Breast epithelium (tissue), 3 donors: ENCODE measurements at regions not wholly inside any gene's neighbourhood (a gene's known extent, or its start where the extent isn't known, plus 50 kb on each side); places are given as distances from the start of the nearest gene placed in this dataset.

ENCODE experiments used
- CTCF ChIP-seq, 3 donors: fragments of 450-650 bp; IDR thresholded peaks; one replicate each; pipeline ENCODE4 v1.5.1; 2016 to 2017; ENCODE audit warnings: antibody characterized with exemption in 3 of 3, mild to moderate bottlenecking in 3 of 3, moderate library complexity in 3 of 3
- POLR2A ChIP-seq: fragments of 450-650 bp; IDR thresholded peaks from one replicate; pipeline ENCODE4 v1.6.1; 2016; ENCODE audit warnings: antibody characterized with exemption, mild to moderate bottlenecking, moderate library complexity
- POLR2AphosphoS5 ChIP-seq, 3 donors: sonication (generic); formaldehyde crosslinking; IDR thresholded peaks; one replicate each; pipeline ENCODE4 v1.6.1; 2017; ENCODE audit warnings: antibody characterized with exemption in 3 of 3

DNA sequence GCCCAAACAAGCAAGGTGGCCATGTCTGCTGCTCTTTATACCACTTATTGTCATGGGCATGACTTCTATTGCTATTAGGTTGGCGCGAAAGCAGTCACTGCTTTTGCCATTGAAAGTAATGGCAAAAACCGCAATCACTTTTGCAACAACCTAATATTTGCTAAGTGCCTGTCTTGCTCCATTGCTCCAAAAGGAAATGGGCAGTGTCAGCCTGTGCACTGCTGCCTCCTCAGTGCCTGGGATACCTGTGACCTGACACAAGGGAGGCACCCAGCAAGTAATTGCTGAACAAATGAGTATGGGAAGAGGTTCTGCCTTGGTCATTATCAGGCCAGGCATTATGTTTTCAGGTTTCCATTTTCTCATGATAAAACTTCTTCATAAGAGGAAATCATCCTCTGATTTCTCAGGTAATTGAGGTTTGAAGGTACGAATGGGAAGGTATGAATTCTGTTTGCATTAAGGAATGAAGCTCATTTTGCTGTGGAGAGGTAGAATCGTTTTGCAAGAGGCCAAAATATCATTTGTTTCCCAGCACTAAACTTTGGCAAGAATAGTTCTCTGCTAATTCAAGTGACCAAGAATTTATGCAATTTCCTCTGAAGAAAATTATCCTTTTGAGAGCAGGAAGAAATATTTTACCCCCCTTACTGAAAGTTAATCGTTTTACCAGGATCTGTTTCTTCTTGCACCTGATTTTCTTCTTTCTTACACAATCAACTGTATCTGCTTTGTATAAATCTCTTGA, 128.4 kb upstream of the SPRY2 start:
- TF ChIP-seq CTCF (IDR thresholded peaks at IDR 0.05) (no peak), POLR2A (no peak), POLR2AphosphoS5 (IDR thresholded peaks at IDR 0.05) (peak in 1 of 3 donors; percentile 30)
